ENCODE measurements at regions not wholly inside any gene's neighbourhood (a gene's known extent, or its start where the extent isn't known, plus 50 kb on each side); places are given as distances from the start of the nearest gene placed in this dataset.

DNA sequence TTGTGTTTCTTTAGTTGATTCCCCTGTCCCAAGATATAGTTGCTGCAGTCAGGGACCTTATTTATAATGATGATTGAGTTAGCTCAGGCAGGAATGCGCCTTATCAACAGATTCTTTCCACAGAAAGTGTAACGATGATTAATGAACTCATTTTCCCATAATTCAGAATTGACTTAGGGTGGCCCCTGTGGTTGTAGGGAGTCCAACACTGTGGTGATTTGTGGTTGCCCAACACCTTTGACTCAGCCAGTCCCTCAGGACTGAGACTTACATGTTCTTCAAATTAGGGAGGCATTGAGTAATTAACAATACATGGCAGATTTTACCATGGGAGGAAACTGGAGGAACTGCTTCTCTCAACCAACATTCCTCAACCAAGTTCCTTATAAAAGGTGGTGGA, 221.9 kb downstream of the GABRG2 start:
- TF ChIP-seq BHLHE40 (IDR thresholded peaks at IDR 0.05; ENCODE audit: low read depth, low read length) (no peak), RAD21 (conservative IDR thresholded peaks at IDR 0.05 in 1 of 2, IDR thresholded peaks at IDR 0.05 in 1 of 2) (no peak), RNF2 (IDR thresholded peaks at IDR 0.05; ENCODE audit: borderline replicate concordance, low read depth) (no peak), HOXA7 (CRISPR knock-in tag; IDR thresholded peaks at IDR 0.05) (no peak), RFX5 (IDR thresholded peaks at IDR 0.05) (no peak), POLR2A (IDR thresholded peaks at IDR 0.05; ENCODE audit: low read length) (no peak), ZC3H11A (IDR thresholded peaks at IDR 0.05) (no peak), MAFK (IDR thresholded peaks at IDR 0.05; ENCODE audit: partially characterized antibody) (no peak)
- TF ChIP-seq, protein P1, sequence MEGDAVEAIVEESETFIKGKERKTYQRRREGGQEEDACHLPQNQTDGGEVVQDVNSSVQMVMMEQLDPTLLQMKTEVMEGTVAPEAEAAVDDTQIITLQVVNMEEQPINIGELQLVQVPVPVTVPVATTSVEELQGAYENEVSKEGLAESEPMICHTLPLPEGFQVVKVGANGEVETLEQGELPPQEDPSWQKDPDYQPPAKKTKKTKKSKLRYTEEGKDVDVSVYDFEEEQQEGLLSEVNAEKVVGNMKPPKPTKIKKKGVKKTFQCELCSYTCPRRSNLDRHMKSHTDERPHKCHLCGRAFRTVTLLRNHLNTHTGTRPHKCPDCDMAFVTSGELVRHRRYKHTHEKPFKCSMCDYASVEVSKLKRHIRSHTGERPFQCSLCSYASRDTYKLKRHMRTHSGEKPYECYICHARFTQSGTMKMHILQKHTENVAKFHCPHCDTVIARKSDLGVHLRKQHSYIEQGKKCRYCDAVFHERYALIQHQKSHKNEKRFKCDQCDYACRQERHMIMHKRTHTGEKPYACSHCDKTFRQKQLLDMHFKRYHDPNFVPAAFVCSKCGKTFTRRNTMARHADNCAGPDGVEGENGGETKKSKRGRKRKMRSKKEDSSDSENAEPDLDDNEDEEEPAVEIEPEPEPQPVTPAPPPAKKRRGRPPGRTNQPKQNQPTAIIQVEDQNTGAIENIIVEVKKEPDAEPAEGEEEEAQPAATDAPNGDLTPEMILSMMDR (IDR thresholded peaks at IDR 0.05) = no peak
- TF ChIP-seq, protein P2, sequence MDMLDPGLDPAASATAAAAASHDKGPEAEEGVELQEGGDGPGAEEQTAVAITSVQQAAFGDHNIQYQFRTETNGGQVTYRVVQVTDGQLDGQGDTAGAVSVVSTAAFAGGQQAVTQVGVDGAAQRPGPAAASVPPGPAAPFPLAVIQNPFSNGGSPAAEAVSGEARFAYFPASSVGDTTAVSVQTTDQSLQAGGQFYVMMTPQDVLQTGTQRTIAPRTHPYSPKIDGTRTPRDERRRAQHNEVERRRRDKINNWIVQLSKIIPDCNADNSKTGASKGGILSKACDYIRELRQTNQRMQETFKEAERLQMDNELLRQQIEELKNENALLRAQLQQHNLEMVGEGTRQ (IDR thresholded peaks at IDR 0.05) = no peak
- TF ChIP-seq, protein P3, sequence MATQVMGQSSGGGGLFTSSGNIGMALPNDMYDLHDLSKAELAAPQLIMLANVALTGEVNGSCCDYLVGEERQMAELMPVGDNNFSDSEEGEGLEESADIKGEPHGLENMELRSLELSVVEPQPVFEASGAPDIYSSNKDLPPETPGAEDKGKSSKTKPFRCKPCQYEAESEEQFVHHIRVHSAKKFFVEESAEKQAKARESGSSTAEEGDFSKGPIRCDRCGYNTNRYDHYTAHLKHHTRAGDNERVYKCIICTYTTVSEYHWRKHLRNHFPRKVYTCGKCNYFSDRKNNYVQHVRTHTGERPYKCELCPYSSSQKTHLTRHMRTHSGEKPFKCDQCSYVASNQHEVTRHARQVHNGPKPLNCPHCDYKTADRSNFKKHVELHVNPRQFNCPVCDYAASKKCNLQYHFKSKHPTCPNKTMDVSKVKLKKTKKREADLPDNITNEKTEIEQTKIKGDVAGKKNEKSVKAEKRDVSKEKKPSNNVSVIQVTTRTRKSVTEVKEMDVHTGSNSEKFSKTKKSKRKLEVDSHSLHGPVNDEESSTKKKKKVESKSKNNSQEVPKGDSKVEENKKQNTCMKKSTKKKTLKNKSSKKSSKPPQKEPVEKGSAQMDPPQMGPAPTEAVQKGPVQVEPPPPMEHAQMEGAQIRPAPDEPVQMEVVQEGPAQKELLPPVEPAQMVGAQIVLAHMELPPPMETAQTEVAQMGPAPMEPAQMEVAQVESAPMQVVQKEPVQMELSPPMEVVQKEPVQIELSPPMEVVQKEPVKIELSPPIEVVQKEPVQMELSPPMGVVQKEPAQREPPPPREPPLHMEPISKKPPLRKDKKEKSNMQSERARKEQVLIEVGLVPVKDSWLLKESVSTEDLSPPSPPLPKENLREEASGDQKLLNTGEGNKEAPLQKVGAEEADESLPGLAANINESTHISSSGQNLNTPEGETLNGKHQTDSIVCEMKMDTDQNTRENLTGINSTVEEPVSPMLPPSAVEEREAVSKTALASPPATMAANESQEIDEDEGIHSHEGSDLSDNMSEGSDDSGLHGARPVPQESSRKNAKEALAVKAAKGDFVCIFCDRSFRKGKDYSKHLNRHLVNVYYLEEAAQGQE (IDR thresholded peaks at IDR 0.05) = no peak
- TF ChIP-seq, protein P4, sequence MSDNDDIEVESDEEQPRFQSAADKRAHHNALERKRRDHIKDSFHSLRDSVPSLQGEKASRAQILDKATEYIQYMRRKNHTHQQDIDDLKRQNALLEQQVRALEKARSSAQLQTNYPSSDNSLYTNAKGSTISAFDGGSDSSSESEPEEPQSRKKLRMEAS (IDR thresholded peaks at IDR 0.05) = no peak
